ENCODE measurements at regions not wholly inside any gene's neighbourhood (a gene's known extent, or its start where the extent isn't known, plus 50 kb on each side); places are given as distances from the start of the nearest gene placed in this dataset.

GRCh38 chr3:68667346-68667745 is 265.0 kb downstream of the TAFA4 start:
- TF ChIP-seq, protein P1, sequence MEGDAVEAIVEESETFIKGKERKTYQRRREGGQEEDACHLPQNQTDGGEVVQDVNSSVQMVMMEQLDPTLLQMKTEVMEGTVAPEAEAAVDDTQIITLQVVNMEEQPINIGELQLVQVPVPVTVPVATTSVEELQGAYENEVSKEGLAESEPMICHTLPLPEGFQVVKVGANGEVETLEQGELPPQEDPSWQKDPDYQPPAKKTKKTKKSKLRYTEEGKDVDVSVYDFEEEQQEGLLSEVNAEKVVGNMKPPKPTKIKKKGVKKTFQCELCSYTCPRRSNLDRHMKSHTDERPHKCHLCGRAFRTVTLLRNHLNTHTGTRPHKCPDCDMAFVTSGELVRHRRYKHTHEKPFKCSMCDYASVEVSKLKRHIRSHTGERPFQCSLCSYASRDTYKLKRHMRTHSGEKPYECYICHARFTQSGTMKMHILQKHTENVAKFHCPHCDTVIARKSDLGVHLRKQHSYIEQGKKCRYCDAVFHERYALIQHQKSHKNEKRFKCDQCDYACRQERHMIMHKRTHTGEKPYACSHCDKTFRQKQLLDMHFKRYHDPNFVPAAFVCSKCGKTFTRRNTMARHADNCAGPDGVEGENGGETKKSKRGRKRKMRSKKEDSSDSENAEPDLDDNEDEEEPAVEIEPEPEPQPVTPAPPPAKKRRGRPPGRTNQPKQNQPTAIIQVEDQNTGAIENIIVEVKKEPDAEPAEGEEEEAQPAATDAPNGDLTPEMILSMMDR (IDR thresholded peaks at IDR 0.05), result no peak
- TF ChIP-seq POLR2A (IDR thresholded peaks at IDR 0.05), result no peak
